AG09319 (cell line): ENCODE measurements at regions not wholly inside any gene's neighbourhood (a gene's known extent, or its start where the extent isn't known, plus 50 kb on each side); places are given as distances from the start of the nearest gene placed in this dataset.

ENCODE experiments used
- DNase-seq: peaks from one replicate; pipeline ENCODE4 v3.0.0-alpha.2; 2010; ENCODE audit warnings: low read depth; ENCODE audit errors: extremely low read depth
- TF ChIP-seq, protein P1 (sequence below): IDR thresholded peaks from 2 replicates; pipeline ENCODE4 v1.5.1; 2011; ENCODE audit warnings: low read depth, mild to moderate bottlenecking, inconsistent platforms, low read length, moderate library complexity

- TF ChIP-seq, protein P1, sequence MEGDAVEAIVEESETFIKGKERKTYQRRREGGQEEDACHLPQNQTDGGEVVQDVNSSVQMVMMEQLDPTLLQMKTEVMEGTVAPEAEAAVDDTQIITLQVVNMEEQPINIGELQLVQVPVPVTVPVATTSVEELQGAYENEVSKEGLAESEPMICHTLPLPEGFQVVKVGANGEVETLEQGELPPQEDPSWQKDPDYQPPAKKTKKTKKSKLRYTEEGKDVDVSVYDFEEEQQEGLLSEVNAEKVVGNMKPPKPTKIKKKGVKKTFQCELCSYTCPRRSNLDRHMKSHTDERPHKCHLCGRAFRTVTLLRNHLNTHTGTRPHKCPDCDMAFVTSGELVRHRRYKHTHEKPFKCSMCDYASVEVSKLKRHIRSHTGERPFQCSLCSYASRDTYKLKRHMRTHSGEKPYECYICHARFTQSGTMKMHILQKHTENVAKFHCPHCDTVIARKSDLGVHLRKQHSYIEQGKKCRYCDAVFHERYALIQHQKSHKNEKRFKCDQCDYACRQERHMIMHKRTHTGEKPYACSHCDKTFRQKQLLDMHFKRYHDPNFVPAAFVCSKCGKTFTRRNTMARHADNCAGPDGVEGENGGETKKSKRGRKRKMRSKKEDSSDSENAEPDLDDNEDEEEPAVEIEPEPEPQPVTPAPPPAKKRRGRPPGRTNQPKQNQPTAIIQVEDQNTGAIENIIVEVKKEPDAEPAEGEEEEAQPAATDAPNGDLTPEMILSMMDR, result no peak
- no peak for DNase-seq
These were observed 137.2 kb upstream of the E2F7 start for GRCh38 chr12:77202457-77203060.

- peak; percentile 80 for DNase-seq
- TF ChIP-seq, protein P1, result no peak
These were observed 124.6 kb upstream of the E2F7 start for GRCh38 chr12:77189901-77190416.

GRCh38 chr12:77189458-77189857, 124.1 kb upstream of the E2F7 start:
- TF ChIP-seq, protein P1, result no peak
- no peak for DNase-seq

DNA sequence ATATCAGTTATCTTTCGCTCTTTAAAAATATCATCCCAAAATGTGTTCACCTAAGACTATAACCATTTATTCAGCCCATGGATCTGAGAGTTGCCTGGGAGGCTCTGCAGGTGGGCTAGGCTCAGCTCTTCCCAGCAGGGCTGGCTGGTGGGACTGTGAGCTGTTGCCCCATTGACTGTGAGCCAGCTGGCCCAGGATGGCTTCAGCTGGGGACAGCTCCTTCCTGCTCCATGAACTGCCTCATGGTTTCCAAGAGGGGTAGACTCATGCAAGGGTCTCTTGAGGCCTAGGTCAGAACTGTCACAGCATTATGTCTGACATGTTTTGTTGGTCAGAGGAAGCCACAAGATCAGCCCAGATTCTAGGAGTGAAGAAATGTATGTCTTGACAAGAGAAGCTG, 114.1 kb upstream of the E2F7 start:
- TF ChIP-seq, protein P1, result no peak
- no peak for DNase-seq

- TF ChIP-seq, protein P1, result no peak
These were observed 102.4 kb upstream of the E2F7 start for GRCh38 chr12:77167801-77168200.

DNA sequence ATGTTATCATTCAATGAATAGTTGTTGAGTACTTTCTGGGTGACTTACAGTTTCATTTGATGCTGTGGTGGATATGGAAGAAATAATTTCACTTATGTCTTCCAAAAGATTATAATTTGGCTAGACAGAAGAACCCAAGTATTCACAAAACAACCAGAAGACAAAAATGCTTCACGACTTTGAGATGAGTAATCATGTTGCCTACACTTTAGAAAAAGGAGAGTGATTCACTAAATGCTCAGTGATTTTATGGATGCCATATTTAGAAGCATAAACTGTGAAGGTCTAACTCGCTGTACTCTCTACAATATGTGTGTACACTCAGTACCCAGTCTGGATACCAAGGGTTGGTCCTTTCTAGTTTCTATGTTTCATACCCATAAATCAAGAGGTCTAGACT, 101.3 kb upstream of the E2F7 start:
- TF ChIP-seq, protein P1, result no peak
- no peak for DNase-seq

More at GRCh38 chr12:77167801-77168200, 102.4 kb upstream of the E2F7 start:
- DNase-seq, result no peak

DNA sequence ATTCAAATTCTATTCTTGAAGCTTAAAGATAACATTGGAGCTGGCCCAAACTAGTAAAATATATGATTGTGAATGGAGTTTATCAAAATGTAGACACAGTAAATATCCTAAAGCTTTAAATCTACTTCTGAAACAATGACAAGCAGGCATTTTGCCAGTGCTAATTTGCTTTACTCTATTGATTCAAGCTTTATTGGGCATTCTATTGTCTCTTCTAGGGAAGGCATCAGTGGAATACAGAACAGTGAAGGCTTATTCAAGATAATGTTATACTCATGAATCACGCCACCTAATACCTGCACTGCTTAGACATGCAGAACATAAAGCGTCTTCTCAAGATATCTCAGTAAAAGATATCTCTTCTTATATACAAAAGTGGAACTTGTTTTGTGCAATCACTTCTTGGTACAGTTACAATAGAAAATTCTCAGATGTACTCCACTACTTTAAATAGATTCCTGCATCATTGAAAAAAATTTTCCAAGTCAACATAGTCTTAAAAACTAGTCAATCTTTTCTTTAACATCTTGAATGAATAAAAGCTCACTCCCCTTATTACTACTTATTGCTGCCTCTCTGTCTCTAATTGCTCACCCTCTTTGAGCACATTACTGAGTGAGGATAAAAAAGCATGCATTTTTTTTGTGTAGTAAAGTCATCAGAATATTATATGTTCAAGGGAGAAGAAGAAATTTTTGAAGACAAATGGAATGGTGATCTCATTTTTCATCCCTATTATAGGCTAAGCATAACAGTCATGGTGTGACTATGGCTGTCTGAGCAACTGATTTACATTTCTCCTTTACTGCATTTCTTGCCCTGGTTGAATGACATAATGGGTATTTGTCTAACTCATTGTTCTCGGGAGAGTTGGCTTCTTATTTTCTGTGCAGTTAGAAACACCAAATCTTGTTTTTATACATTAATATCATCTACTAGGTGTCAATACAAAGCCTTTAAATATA, 98.0 kb upstream of the E2F7 start:
- TF ChIP-seq, protein P1, result no peak
- no peak for DNase-seq
